Small intestine (tissue), 7 donors: ENCODE measurements at regions not wholly inside any gene's neighbourhood (a gene's known extent, or its start where the extent isn't known, plus 50 kb on each side); places are given as distances from the start of the nearest gene placed in this dataset.
A peak's percentile ranks its signal among the peaks of the same experiment; 100 is the strongest.

Experiments used
- DNase-seq, 2 donors: peaks; one replicate each; pipeline versions ENCODE4 v3.0.0 to v3.0.0-alpha.2; 2013
- FAIRE-seq: peaks from 2 replicates; lab custom pipeline; 2012; peaks lifted over from hg19 to GRCh38; lab: Jason Lieb, UNC
- H3K27ac ChIP-seq, 3 donors: one replicate each; pipeline ENCODE4 v1.5.1; 2013; ENCODE audit warnings: low read length in 2 of 3, mild to moderate bottlenecking in 2 of 3, control low read depth in 1 of 3, inconsistent platforms in 1 of 3, low read depth in 1 of 3, moderate library complexity in 1 of 3
- H3K27me3 ChIP-seq, 3 donors: one replicate each; pipeline ENCODE4 v1.6.1; 2013; ENCODE audit warnings: low read length in 3 of 3, inconsistent platforms in 1 of 3; ENCODE audit not compliant: control insufficient read depth in 3 of 3, insufficient read depth in 3 of 3
- H3K36me3 ChIP-seq, 3 donors: one replicate each; pipeline ENCODE4 v1.6.1; 2013; ENCODE audit warnings: low read length in 3 of 3, inconsistent platforms in 1 of 3, low read depth in 1 of 3, mild to moderate bottlenecking in 1 of 3, moderate library complexity in 1 of 3; ENCODE audit not compliant: control insufficient read depth in 3 of 3, insufficient read depth in 2 of 3
- H3K4me1 ChIP-seq, 3 donors: one replicate each; pipeline ENCODE4 v1.6.1; 2013; ENCODE audit warnings: low read length in 2 of 3, inconsistent platforms in 1 of 3, low read depth in 1 of 3, mild to moderate bottlenecking in 1 of 3, moderate library complexity in 1 of 3; ENCODE audit not compliant: control insufficient read depth in 3 of 3, insufficient read depth in 2 of 3
- H3K4me3 ChIP-seq, 3 donors: one replicate each; pipeline ENCODE4 v1.5.1; 2013; ENCODE audit warnings: low read length in 3 of 3, control low read depth in 1 of 3, inconsistent platforms in 1 of 3, low read depth in 1 of 3, mild to moderate bottlenecking in 1 of 3, moderate library complexity in 1 of 3
- H3K9me3 ChIP-seq, 2 donors: one replicate each; pipeline ENCODE4 v1.6.1; 2013; ENCODE audit warnings: low read depth in 1 of 2, low read length in 1 of 2; ENCODE audit not compliant: control insufficient read depth in 2 of 2, insufficient read depth in 1 of 2
- WGBS, 3 donors: extraction: QIAGEN DNeasy Blood & Tissue Kit; methylation state at CpG; one replicate each; pipeline ENCODE4 v1.1.7; 2013; 5-methylcytosine and 5-hydroxymethylcytosine counted together
- donor health status: healthy with polysubstance abuse.
- donor health status: control.
- donor health status: control.
- donor health status: Bipolar disorder and iron deficiency.
- donor health status: healthy.

DNA sequence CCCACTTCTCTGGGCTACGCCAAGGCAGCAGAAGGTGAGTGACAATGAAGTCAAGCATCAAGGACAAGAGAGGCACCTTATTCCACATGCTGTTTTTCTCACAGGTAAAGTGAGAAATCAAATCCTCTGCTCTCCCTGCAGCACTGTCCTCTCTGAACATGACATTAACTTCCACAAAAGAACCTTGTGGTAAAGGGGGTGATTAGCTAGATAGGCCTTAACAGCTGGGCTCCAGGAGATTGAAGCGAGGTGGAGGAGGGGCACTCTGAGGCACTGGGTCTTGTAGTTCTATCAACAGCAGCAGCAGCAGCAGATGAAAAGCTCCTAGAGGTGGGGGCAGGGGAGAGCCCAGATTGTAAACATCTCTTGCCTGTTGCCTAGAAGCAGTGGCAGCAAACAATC is 96.8 kb upstream of the CXXC4 start:
- peak; percentile 41 to 62 for DNase-seq
- Histone ChIP-seq H3K4me1 (peaks cover 0 to 5% (median 0%) of the 10 kb centered on the region in 3 donors), H3K36me3 (no peaks in the 10 kb centered on the region), H3K27ac (peak overlapping the region in 2 of 3 donors; percentile 8 to 59), H3K27me3 (no peaks in the 10 kb centered on the region), H3K9me3 (no peaks in the 10 kb centered on the region), H3K4me3 (no peak overlapping the region)
- FAIRE-seq, result no peak
- WGBS, 3 donors, result 21 to 53% (median 26%) methylated on average over 2 of the region's 2 CpGs

DNA sequence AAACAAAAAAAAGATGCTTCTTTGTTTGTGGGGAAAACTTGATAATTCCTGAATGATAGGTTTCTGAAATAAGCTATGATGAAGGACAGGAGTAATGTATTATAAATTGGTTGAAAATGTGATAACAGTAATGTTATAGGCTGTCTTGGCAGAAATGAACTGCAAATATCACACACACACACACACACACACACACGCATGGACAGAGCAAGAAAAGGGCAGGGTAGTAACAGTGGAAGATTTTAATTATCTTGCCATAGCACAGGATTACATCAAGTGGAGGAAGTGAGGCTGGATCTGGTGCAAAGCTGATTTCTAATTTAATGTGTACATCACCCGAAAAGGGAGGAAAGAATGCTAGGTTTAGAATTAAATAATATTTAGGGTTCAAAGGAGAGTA is 97.5 kb upstream of the CXXC4 start:
- DNase-seq (no peak), FAIRE-seq (no peak)
- Histone ChIP-seq H3K27me3 (no peaks in the 10 kb centered on the region), H3K27ac (peak overlapping the region in 2 of 3 donors; percentile 8 to 36), H3K4me1 (peaks cover 0 to 5% (median 0%) of the 10 kb centered on the region in 3 donors), H3K9me3 (no peaks in the 10 kb centered on the region), H3K4me3 (no peak overlapping the region), H3K36me3 (no peaks in the 10 kb centered on the region)
- WGBS, 3 donors, result 72 to 90% (median 73%) methylated on average over 2 of the region's 2 CpGs

DNA sequence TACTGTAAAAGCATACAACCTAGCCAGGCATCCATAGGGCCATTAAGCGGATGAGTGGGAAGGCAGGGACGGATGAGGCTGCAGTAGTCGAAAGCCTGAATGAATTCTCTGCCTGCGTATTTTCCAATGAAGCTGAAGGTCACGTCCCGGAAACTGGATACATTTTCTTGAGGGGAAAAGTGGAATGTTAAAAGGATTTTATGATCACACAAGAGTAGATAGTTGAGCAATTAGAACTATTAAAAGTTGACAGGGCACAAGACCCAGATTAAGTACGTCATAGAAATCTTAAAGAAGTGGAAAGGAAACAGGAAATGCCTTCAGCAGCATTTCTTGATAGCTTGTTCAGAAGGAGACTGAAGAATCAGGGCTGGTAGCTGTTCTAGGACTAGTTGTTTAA is 98.3 kb upstream of the CXXC4 start:
- H3K27me3 ChIP-seq, result no peaks in the 10 kb centered on the region
- H3K36me3 ChIP-seq, result no peaks in the 10 kb centered on the region
- no peaks in the 10 kb centered on the region for H3K9me3 ChIP-seq
- H3K4me3 ChIP-seq, result no peak overlapping the region
- FAIRE-seq, result no peak
- H3K4me1 ChIP-seq, result peaks cover 0 to 5% (median 0%) of the 10 kb centered on the region in 3 donors
- peak overlapping the region; percentile 8 to 81 (median 32) for H3K27ac ChIP-seq
- 40 to 67% (median 65%) methylated on average over 7 of the region's 7 CpGs for WGBS, 3 donors
- DNase-seq, result peak in 1 of 2 donors; percentile 32

DNA sequence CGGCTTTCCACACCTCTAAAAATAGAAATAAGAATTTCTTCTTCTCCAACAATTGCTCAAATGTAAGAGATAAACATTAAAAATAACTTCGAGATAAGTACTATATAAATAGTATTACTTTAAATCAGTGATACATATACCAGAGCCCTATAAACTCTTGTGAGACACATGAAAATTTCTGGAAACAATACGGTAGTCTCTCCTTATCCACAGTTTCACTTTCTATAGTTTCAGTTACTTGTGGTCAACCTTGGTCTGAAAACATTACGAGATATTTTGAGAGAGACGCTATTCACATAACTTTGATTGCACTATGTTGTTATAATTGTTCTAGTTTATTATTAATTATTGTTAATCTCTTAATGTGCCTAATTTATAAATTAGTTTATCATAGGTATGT is 101.5 kb upstream of the CXXC4 start:
- Histone ChIP-seq H3K4me1 (peaks cover 0 to 5% (median 0%) of the 10 kb centered on the region in 3 donors), H3K4me3 (no peak overlapping the region), H3K27me3 (no peaks in the 10 kb centered on the region), H3K9me3 (no peaks in the 10 kb centered on the region), H3K36me3 (no peaks in the 10 kb centered on the region), H3K27ac (no peak overlapping the region)
- FAIRE-seq, result no peak
- WGBS, 3 donors, result 10 to 49% (median 25%) methylated on average over 5 of the region's 5 CpGs
- peak in 1 of 2 donors; percentile 52 for DNase-seq

DNA sequence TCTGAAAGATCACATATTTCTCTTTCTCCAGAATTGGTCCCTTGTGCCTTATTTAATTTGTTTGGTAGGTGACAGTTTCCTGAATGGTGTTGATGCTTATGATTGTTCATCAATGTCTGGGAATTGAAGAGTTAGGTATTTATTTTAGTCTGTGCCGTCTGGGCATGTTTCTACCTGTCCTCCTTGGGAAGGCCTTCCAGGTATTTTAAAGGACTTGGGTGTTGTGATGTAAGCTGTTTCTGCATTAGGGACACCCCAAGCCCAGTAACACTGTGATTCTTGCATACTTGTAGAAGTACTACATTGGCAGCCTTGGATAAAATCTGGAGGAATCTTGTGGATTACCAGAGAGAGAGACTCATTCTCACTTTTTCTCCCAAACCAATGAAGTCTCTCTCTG is 120.8 kb upstream of the CXXC4 start:
- Histone ChIP-seq H3K36me3 (no peaks in the 10 kb centered on the region), H3K9me3 (peaks cover 0 to 4% of the 10 kb centered on the region in 2 donors), H3K4me1 (no peaks in the 10 kb centered on the region), H3K4me3 (no peak overlapping the region), H3K27ac (no peak overlapping the region), H3K27me3 (no peaks in the 10 kb centered on the region)
- 84 to 97% (median 88%) methylated on average over 1 of the region's 1 CpG for WGBS, 3 donors
- no peak for DNase-seq
- no peak for FAIRE-seq

DNA sequence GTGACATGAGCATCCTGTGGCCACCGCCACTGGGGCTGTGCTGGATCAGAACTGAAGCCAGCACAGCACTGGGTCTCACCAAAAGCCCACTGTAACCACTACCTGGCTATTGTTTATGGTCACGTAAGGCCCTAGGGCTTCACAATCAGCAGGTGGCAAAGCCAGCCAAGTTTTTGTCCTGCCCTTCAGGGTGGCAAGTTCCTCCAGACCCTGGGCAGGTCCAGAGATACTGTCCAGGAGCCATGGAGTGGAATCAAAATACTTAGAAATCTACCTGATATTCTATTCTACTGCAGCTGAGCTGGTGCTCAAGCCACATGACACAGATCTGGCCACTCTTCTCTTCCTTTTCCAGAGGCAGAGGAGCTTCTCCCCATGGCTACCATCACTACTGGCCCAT is 121.2 kb upstream of the CXXC4 start:
- FAIRE-seq (no peak), DNase-seq (no peak)
- Histone ChIP-seq H3K4me1 (no peaks in the 10 kb centered on the region), H3K36me3 (no peaks in the 10 kb centered on the region), H3K9me3 (peaks cover 0 to 4% of the 10 kb centered on the region in 2 donors), H3K4me3 (no peak overlapping the region), H3K27ac (no peak overlapping the region), H3K27me3 (no peaks in the 10 kb centered on the region)
- WGBS, 3 donors, result 80 to 88% (median 85%) methylated on average over 2 of the region's 2 CpGs

DNA sequence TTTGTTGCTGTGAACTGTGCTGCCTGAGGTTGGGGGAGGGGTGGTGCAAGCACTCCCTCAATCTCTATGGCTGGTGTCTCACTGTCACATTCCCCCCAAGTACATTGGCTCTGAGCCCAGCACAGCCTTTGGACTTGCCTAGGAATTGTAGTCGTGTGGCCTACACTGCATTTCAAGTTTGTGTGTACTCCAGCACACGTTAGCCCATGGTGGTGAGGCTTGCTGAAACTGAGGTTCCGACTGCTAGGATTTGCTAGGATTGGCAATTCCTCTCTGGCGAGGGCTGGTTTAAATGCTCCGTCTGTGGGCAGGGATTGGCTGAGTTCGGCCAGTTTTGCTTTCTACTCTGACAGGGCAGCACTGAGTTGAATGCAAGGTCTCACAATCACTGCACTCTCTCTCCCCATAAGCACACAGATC is 121.7 kb upstream of the CXXC4 start:
- Histone ChIP-seq H3K4me3 (no peak overlapping the region), H3K27ac (peak overlapping the region in 1 of 3 donors; percentile 19), H3K9me3 (peaks cover 0 to 4% of the 10 kb centered on the region in 2 donors), H3K27me3 (no peaks in the 10 kb centered on the region), H3K36me3 (no peaks in the 10 kb centered on the region), H3K4me1 (no peaks in the 10 kb centered on the region)
- FAIRE-seq, result no peak
- 51 to 62% (median 61%) methylated on average over 6 of the region's 6 CpGs for WGBS, 3 donors
- DNase-seq, result peak in 1 of 2 donors; percentile 4

DNA sequence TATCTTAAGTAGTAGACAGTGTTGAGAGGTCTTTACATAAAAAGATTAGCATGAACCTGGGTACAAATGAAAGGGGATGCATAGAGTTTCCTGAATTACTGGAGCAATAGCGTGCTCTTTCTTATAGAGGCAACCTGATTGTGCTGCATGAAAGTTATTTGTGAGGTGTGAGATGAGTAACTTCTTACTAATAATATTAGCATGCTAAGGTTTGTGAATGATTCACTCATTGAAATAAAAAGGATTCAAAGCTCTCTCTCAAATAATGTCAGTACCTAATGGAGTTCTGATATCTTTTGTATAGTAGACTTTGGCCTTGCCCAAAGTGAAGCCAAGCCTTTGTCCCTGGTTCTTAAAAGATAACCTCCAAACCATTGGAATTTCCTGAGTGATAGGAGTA is 131.0 kb upstream of the CXXC4 start:
- Histone ChIP-seq H3K27me3 (no peaks in the 10 kb centered on the region), H3K4me3 (no peak overlapping the region), H3K9me3 (no peaks in the 10 kb centered on the region), H3K4me1 (no peaks in the 10 kb centered on the region), H3K36me3 (no peaks in the 10 kb centered on the region), H3K27ac (no peak overlapping the region)
- DNase-seq, result no peak
- no peak for FAIRE-seq
- 81 to 91% (median 82%) methylated on average over 1 of the region's 1 CpG for WGBS, 3 donors

DNA sequence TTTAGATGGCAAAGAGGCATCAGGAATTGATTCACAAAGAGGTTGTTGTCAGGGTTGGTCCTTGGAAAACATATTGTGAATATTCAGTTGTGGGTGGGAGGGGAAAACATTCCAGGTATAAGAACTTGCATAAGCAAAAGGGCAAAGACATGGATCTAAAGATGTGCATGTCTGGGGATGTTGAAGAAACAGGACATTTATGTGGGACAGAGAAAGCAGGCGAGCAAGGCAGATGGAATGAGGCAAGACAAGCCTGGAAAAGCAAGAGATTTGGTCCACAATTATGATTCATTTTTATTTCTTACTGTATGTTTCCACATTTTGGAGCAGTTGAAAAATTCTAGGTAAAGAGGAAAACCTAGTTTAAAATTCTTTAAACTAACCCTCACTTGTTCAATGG is 134.9 kb upstream of the CXXC4 start:
- 71 to 72% (median 71%) methylated on average over 1 of the region's 1 CpG for WGBS, 3 donors

More for the DNA sequence above, 134.9 kb upstream of the CXXC4 start:
- no peaks in the 10 kb centered on the region for H3K27me3 ChIP-seq
- no peaks in the 10 kb centered on the region for H3K4me1 ChIP-seq
- no peak overlapping the region for H3K4me3 ChIP-seq
- no peaks in the 10 kb centered on the region for H3K36me3 ChIP-seq
- FAIRE-seq (no peak), DNase-seq (no peak)
- H3K27ac ChIP-seq, result no peak overlapping the region
- H3K9me3 ChIP-seq, result no peaks in the 10 kb centered on the region
